Upper lobe of left lung (tissue), 6 donors: ENCODE measurements at regions not wholly inside any gene's neighbourhood (a gene's known extent, or its start where the extent isn't known, plus 50 kb on each side); places are given as distances from the start of the nearest gene placed in this dataset.

Source experiments
- ATAC-seq, 2 donors: fragments of 200-7000 bp; cut with Tn5 transposase; one replicate each; pipeline ENCODE4 v1.9.1; 2022; ENCODE audit warnings: mild to moderate bottlenecking in 2 of 2, moderate library complexity in 2 of 2; ENCODE audit not compliant: low FRiP score in 2 of 2
- DNase-seq, 2 donors: peaks; one replicate each; pipeline ENCODE4 v3.0.0-alpha.2; 2019 to 2020
- H3K27ac ChIP-seq, 4 donors: fragments of 200-600 bp; sonication (generic); one replicate each; pipeline ENCODE4 v1.5.1; 2016 to 2019
- H3K27me3 ChIP-seq, 4 donors: fragments of 200-600 bp; sonication (generic); one replicate each; pipeline ENCODE4 v1.5.1; 2017 to 2019
- H3K36me3 ChIP-seq, 4 donors: fragments of 200-600 bp; sonication (generic); one replicate each; pipeline ENCODE4 v1.5.1; 2016 to 2019
- H3K4me1 ChIP-seq, 4 donors: fragments of 200-600 bp; sonication (generic); one replicate each; pipeline ENCODE4 v1.5.1; 2018 to 2019
- H3K4me3 ChIP-seq, 4 donors: fragments of 200-600 bp; sonication (generic); one replicate each; pipeline ENCODE4 v1.5.1; 2017 to 2019; ENCODE audit warnings: mild to moderate bottlenecking in 2 of 4, moderate library complexity in 1 of 4
- H3K9me3 ChIP-seq, 4 donors: fragments of 200-600 bp; sonication (generic); one replicate each; pipeline ENCODE4 v1.5.1; 2018 to 2019
- CTCF ChIP-seq, 6 experiments: fragments of 450-650 bp in 4 of 6; fragments of 200-600 bp in 2 of 6; sonication (generic) in 2 of 6; IDR thresholded peaks; one replicate each; pipeline ENCODE4 v1.5.1; 2016 to 2019; ENCODE audit warnings: antibody characterized with exemption in 6 of 6
- EP300 ChIP-seq, 4 donors: sonication (generic); formaldehyde crosslinking; IDR thresholded peaks; one replicate each; pipeline ENCODE4 v1.5.1; 2017; ENCODE audit warnings: antibody characterized with exemption in 4 of 4, control low read depth in 2 of 4
- POLR2A ChIP-seq, 4 donors: fragments of 450-650 bp; IDR thresholded peaks; one replicate each; pipeline ENCODE4 v1.5.1; 2016 to 2017; ENCODE audit warnings: antibody characterized with exemption in 4 of 4, mild to moderate bottlenecking in 2 of 4
- POLR2AphosphoS5 ChIP-seq, 2 donors: sonication (generic); formaldehyde crosslinking; IDR thresholded peaks; one replicate each; pipeline ENCODE4 v1.5.1; 2017; ENCODE audit warnings: antibody characterized with exemption in 2 of 2
- WGBS, 2 donors: methylation state at CpG; one replicate each; pipeline ENCODE4 v1.1.5; 2017 to 2018; 5-methylcytosine and 5-hydroxymethylcytosine counted together
- donor health status: DM: no; HTN: no; CAD: no; lungs with moderate emphysema.
- donor health status: DM: no; HTN: yes; CAD: no; lungs with severe emphysema.

DNA sequence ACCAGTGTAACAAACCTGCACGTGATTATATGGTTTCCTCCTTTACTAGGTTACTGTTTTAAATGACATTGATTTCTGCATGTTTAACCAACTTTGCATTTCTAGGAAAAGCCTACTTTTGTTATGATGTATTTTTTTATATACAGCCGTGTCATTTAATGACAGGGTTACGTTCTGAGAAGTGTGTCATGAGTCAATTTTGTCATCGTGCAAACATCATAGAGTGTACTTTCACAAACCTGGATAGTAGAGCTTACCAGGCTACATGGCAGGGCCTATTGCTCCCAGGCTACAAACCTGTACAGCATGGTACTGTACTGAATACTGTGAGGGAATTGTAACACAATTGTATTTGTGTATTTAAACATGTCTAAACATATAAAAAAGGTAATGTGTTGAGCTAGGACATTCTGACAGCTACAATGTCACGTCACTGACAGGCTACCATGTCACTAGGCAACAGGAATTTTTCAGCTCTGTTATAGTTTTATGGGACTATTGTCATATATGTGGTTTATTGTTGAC is 205.3 kb downstream of the PRL start:
- no peaks in the 10 kb centered on the region for H3K27me3 ChIP-seq
- H3K4me3 ChIP-seq = no peak overlapping the region
- ATAC-seq (no peak), DNase-seq (no peak)
- no peaks in the 10 kb centered on the region for H3K9me3 ChIP-seq
- TF ChIP-seq EP300 (IDR thresholded peaks at IDR 0.05) (no peak), POLR2A (IDR thresholded peaks at IDR 0.05) (no peak), POLR2AphosphoS5 (IDR thresholded peaks at IDR 0.05) (no peak), CTCF (IDR thresholded peaks at IDR 0.05) (no peak)
- H3K36me3 ChIP-seq = no peaks in the 10 kb centered on the region
- WGBS, 2 donors = 69 to 78% methylated on average over 5 of the region's 5 CpGs
- no peak overlapping the region for H3K27ac ChIP-seq
- H3K4me1 ChIP-seq = no peaks in the 10 kb centered on the region

- Histone ChIP-seq H3K9me3 (no peaks in the 10 kb centered on the region), H3K27ac (no peak overlapping the region), H3K4me1 (no peaks in the 10 kb centered on the region), H3K4me3 (no peak overlapping the region), H3K27me3 (no peaks in the 10 kb centered on the region), H3K36me3 (no peaks in the 10 kb centered on the region)
- no peak for DNase-seq
- TF ChIP-seq POLR2AphosphoS5 (IDR thresholded peaks at IDR 0.05) (no peak), POLR2A (IDR thresholded peaks at IDR 0.05) (no peak), CTCF (IDR thresholded peaks at IDR 0.05) (no peak), EP300 (IDR thresholded peaks at IDR 0.05) (no peak)
- ATAC-seq = no peak
- WGBS, 2 donors = 84 to 96% methylated on average over 1 of the region's 1 CpG
Measured at GRCh38 chr6:22095836-22096235, 201.0 kb downstream of the PRL start.

GRCh38 chr6:22098601-22099031 is 198.2 kb downstream of the PRL start:
- H3K9me3 ChIP-seq = no peaks in the 10 kb centered on the region
- no peak for ATAC-seq
- no peak for DNase-seq
- no peaks in the 10 kb centered on the region for H3K36me3 ChIP-seq
- H3K27me3 ChIP-seq = no peaks in the 10 kb centered on the region
- H3K4me1 ChIP-seq = no peaks in the 10 kb centered on the region
- H3K4me3 ChIP-seq = no peak overlapping the region
- TF ChIP-seq POLR2AphosphoS5 (IDR thresholded peaks at IDR 0.05) (no peak), EP300 (IDR thresholded peaks at IDR 0.05) (no peak), POLR2A (IDR thresholded peaks at IDR 0.05) (no peak), CTCF (IDR thresholded peaks at IDR 0.05) (no peak)
- no peak overlapping the region for H3K27ac ChIP-seq

GRCh38 chr6:22099231-22099630 is 197.6 kb downstream of the PRL start:
- 66 to 77% methylated on average over 7 of the region's 7 CpGs for WGBS, 2 donors
- no peaks in the 10 kb centered on the region for H3K36me3 ChIP-seq
- ATAC-seq = no peak
- H3K4me3 ChIP-seq = no peak overlapping the region
- no peak for DNase-seq
- no peaks in the 10 kb centered on the region for H3K4me1 ChIP-seq
- TF ChIP-seq CTCF (IDR thresholded peaks at IDR 0.05) (no peak), POLR2A (IDR thresholded peaks at IDR 0.05) (no peak), EP300 (IDR thresholded peaks at IDR 0.05) (no peak), POLR2AphosphoS5 (IDR thresholded peaks at IDR 0.05) (no peak)
- no peaks in the 10 kb centered on the region for H3K9me3 ChIP-seq
- no peaks in the 10 kb centered on the region for H3K27me3 ChIP-seq
- H3K27ac ChIP-seq = no peak overlapping the region

GRCh38 chr6:22099923-22100322 is 196.9 kb downstream of the PRL start:
- ATAC-seq = no peak
- no peak for DNase-seq
- TF ChIP-seq POLR2A (IDR thresholded peaks at IDR 0.05) (no peak), POLR2AphosphoS5 (IDR thresholded peaks at IDR 0.05) (no peak), EP300 (IDR thresholded peaks at IDR 0.05) (no peak), CTCF (IDR thresholded peaks at IDR 0.05) (no peak)

More at GRCh38 chr6:22099923-22100322, 196.9 kb downstream of the PRL start:
- Histone ChIP-seq H3K27ac (no peak overlapping the region), H3K4me3 (no peak overlapping the region), H3K27me3 (no peaks in the 10 kb centered on the region), H3K4me1 (no peaks in the 10 kb centered on the region), H3K9me3 (no peaks in the 10 kb centered on the region), H3K36me3 (no peaks in the 10 kb centered on the region)
- 57 to 77% methylated on average over 5 of the region's 5 CpGs for WGBS, 2 donors
